Stimulated activated CD4-positive, alpha-beta T cell treated with anti-CD3 and anti-CD28 coated beads, Interleukin-12 subunit alpha, Interleukin-12 subunit beta, amount 100 ng/mL, for 48 hours (primary cell): ENCODE measurements at regions not wholly inside any gene's neighbourhood (a gene's known extent, or its start where the extent isn't known, plus 50 kb on each side); places are given as distances from the start of the nearest gene placed in this dataset.

Source experiments
- DNase-seq, 3 donors: peaks; one replicate each; pipeline ENCODE4 v3.0.0-alpha.2; 2020; ENCODE audit warnings: low read depth in 2 of 3, low spot score in 1 of 3

DNA sequence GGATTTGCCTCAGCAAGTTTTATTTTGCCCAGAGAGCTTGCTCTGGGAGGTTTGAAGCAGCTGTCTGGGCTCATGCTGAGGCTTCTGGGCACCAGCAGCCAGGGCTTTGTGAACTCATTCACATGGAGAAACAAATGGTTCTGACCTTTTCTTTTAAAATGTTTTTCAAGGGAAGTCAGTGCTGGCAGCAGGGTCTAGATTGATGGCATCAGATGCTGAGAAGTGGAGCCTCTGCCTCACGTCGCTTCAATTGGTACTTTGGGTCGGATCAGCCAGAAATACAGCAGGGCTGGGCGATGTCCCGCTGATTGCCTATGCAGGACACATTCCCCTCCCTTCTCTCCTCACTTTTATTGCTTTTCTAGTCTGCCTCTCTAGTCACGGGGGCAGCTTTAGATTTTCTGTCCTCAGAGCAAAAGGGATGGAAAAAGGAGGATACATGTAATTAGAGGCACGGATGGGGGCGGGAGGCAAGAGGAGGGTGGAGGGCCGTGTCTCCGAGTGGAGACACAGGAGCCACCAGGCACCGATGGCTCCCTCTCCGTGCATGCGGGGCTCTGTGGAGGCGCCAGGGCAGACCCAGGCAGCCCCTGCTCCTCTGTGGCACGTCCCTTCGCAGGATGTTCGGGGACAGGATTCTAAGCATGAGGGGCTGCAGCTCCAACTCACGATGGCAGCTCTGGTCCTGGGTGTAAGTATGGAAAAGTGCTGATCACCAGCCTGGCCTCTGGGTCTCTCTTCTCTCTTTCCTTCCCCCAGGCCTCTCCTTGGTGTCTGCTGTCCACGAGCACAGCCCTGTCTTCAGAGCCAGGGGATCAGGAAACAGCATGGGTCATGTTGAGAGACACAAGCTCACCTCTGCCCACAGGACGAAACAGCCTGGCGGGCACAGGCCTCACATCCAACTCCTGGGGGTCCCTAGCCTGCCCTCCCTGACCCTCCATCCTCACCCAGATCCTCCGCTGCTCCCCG lies 116.1 kb downstream of the FAM43A start:
- DNase-seq: no peak

DNA sequence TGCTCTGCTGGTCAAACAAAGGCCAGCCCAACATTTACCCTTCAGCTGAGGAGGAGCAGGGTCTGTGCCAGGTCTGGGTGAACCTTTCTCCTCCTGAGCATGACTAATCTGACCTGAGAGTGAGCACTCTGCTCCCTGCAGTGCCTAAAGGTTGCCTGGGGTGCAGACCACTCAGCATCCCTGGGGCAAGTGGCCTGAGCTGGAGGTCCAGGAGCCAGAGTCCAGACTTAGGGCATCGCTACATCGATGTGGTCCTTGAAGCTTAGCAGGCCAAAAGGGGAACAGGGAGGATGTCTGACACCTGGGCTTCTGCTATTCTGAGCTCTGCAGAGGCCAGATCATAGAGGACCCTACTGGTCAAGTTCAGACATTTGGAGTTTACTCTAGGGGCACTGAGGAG lies 119.1 kb downstream of the FAM43A start:
- no peak for DNase-seq

DNA sequence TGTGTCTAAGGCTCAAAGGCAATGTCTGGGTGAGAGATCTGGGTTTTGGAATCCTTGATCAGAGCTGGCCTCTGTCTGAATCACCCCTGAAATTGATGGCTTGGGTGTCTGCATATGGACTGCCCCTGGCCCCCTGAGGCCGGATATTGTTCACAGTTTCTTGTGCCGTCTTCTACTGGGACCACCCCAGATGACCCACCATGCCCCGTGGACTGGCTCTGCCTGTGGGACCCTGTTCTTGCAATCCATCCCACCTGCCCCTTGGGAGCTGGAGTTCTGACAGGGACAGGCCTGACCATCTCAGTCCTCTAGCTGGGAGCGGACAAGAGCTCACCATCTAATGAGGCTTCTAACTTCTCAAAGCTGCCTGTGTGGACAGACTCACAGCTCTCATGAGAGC lies 119.9 kb downstream of the FAM43A start:
- DNase-seq: no peak

DNA sequence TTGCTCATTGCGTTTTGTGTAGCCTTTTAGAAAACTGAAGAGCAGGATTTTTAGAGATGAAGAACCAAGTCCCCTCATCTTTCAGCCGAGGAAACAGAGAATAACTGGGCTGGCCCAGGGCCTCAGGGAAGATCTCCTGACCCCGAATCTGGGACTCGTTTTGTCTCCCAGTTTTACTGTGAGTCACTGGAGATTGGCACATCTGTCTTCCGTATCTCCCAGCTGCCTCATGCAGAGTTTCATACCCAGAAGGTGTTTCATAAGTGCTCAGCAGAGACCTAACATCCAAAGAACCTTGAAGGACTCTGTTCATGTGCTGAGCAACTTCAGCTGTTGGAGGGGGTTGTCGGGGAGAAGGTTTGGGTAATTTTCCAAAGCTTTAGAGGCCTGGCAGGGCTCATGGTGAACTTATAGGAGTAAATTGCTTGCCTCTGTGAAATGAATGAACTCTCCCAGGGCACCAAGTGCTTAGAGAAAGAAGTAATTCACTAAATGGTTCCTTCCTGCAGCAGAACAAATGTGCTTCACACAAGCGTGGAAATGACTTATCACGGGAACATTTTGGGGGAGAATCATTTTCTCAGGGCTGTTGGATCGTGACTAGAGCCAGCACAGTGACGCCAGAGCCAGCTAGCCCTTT lies 121.4 kb downstream of the FAM43A start:
- no peak for DNase-seq

DNA sequence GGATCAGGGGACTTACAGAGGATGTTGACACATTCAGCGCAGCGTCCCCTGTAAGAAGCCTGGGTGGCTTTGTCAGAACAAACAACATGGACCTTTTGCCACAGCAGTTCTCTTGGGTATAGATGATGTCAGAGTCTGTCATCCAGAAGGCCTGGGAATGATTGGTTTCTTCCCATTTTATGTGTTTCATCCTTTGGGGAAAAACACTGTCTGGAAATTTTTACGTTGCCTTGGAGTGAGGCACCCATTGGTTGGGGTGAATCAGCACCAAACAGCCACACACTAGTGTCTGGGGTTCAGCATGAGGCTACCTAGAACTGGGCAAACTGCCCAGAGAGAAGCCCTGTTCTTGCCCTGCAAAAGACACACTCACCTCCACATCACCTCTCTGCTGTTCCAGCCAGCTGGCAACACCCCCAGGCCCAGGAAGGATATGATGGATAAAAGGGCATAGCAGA lies 123.0 kb downstream of the FAM43A start:
- DNase-seq: no peak

DNA sequence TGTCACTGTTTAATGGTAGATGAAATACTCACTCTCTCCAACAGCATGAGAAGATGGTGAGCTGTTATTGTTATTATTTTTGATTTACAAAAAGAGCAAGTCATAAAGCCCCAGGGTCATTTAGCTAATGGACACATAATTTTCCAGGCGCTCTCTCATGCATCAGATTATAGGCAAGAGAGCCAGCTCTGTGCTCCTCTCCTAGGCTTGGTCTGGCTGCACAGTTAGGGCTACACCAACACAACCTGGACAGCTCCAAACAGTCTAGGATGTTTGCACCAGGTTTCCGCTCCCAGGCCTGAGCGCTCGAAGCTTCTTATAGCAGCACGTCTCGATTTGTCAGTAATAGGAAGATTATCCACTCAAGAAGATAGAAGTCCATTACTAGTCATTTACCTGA lies 123.7 kb downstream of the FAM43A start:
- no peak for DNase-seq

DNA sequence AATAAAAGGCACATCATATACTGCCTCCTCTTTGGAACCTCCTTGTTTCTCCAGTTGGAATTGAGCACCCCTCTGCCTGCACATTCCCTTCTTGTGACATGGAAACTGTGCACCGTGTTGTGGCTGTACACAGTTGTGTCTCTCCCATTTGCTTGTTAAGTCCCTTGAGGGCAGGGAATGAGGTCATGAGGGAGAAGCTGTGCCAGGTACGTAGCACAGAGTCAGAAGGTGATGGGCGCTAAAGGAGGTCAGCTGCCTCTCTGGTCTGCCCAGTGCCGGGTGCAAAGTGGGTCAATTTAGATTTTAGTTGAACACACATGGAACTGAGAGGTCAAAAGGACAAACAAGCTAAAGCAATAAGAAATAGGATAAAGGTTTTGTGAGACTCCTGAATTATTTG lies 124.4 kb downstream of the FAM43A start:
- no peak for DNase-seq

DNA sequence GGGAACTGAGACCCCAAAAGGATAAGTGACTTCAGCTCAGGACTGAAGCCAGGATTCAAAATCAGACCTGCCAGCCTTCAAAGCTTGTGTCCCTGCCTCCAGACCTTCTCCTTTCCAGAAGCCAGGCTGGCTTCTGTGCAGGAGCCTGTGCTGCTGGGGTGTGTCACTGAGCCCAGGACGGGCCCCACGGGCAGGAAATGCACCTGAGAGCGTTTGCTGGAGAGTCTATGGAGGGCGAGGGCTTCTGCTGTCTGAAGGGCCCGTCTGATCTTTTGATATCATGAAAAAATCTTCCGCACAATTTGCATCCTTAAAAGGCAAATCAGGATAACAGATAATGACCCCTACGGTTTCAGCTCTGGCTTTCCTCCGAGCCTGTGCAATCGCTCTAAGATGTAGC lies 125.4 kb downstream of the FAM43A start:
- DNase-seq: no peak

DNA sequence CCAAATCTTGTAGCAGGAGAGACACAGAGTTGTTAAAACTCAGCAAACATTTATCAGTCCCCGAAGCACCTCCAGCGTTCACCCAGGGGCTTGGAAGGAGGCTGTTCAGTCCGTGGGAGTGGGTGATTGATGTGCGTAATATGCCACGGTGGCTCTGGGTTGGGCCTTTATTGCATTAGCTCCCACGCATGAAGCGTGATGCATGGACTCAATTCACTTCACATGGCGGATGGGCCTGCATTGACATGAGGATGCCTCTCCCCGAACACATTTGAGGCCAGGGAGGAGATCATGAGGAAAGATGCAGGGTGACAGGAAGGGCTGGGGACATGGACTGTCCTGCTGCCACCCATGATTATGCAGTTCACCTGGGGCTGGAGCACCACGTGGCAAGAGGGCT lies 126.5 kb downstream of the FAM43A start:
- DNase-seq: no peak

DNA sequence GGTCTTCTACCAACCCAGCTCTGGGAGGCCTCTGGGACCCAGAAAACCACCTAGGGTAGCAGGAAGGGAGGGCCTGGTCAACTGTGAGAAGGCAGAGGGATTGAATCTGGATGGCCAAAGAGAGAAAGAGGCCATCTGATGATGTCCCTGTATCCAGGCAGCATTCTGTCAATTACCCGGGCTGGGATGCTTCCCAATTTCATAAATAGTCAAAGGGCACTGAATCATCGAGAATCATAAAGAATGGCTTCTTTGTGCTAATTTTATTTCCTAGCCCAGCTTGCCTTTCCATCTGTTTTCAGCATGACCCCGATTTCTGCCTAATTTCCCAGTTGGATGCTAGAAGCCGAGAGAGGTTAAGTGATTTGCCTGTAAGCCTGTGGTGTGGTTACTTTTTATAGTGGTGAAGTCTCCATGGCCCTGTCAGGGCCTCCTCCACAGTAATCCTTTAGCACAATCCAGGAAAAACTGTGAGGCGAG lies 129.2 kb downstream of the FAM43A start:
- DNase-seq: no peak

DNA sequence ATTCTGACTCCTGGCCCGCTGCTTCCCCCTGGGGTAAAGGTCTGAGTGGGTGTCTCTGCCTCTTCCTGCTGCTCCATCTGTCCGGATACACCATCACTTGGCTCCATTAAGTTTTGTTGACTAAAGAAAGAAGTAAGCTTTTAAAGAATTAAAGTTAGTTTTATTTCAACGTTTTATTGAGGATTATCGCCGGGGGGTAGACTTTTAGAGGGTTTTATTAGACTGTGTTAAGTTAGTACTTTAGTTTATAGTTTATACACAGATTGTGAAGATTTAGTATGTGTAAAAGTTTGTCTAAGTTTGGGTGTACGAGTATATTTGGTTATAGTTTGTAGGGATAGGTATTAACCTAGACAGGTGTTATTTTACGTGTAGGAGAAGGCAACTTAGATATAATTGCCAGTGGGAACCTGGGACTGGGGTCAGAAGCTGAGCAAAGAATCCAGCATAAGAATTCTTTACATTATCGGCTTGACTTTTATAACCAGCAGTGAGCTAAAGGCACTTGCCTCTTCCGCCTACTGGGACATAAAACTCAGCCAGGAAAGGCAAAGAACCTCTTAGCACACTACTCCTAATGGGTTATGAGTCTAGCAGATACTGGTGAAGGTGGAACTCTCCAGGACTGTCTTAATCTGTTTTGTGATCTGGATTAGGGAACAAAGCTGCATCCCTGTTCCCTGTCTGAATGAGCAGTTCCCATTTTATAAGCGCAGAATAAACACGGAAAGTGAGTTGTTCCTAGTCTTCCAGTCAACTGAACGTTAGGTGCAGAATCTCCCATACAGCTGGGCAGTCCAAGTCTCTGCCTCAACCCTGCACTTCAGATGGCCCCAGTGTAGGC lies 131.3 kb downstream of the FAM43A start:
- DNase-seq: no peak

DNA sequence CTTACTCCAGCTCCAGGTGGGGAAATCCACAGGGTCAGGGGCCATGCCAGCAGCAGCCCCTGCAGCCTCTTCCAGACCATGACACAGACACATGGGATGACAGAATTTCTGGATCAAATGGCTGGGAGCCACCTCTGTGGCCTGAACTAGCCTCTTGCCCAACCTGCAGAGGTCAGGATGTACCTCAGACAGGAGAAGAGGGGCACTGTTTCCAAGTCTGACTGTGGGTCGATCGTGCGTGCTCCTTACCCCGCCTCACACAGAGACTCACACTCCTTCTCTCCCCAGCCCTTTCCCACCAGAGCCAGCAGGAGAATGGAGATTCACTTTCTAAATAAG lies 131.9 kb downstream of the FAM43A start:
- no peak for DNase-seq

DNA sequence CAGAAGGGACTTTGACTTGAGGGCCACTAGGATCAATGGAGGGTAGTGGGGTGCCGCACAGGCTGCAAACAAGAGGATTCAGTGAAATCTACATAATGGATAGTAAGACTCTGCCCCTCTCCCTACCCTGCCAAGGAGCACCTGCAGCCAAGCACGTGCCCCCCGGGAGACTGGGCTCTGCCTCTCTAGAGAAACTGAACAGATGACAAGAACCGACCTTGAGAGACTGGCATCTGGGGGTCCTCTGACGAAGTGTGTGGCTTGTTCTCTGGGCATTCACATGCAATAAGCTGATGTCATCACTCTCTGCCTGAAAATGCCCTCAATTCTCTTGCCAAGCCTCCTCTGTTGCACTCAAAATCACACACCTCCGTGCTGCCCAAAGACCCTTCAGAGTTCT lies 132.3 kb downstream of the FAM43A start:
- DNase-seq: no peak

DNA sequence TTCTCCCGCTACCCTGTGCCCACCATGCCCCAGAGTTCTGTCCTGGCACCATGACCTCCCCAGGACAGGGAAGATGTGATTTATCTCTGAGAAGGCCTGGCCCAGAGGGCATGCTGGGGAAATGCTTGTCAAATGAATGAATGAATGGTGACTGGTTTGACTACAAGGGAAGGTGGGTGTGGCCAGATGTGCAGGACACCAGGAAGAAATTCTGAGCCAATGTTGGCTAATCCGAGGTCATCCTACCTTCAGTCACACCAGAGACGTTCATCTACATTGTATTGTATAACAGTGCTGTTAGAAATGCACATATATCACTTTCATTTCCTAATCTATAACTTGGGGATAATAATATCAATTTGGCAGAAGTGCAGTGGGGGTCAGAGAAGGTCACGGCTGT lies 138.4 kb downstream of the FAM43A start:
- DNase-seq: no peak

DNA sequence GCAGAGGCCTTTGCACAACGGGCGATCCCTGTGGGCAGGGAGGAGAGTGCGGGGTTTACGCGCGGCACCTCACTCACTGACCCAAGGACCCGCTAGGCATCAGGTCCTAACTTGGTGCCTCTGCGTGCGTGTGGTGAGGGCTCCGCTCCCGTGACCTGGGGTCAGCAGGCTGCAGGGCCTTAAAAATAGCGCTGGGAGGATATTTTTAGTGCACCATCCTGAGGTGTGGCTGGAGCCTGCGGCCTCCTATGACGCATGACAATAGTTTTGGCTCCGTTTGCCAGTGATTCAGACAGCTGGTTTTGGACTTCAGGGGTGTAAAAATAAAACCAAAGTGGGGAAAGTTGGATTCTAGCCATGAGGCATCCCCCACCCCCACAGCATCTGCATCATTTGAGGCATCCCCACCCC lies 139.0 kb downstream of the FAM43A start:
- DNase-seq: no peak

DNA sequence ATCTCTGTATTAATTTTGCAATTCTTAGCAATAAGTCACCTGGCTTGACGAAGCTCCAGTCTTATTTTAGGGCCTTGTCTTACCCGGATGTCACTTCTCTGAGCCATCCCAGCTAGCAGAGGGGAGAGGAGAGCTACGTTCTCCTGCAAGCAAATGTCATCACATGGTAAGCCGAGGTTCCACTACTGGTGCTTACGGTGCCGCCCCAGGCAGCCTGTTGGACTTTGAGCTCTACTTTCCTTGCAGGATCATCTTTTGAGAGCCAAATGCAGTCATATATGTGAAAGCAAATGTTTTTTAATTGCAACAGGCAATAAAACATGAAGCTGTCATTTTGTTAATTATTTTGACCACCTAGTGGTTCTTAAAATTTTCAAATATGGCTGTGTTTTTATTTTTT lies 140.9 kb downstream of the FAM43A start:
- no peak for DNase-seq

DNA sequence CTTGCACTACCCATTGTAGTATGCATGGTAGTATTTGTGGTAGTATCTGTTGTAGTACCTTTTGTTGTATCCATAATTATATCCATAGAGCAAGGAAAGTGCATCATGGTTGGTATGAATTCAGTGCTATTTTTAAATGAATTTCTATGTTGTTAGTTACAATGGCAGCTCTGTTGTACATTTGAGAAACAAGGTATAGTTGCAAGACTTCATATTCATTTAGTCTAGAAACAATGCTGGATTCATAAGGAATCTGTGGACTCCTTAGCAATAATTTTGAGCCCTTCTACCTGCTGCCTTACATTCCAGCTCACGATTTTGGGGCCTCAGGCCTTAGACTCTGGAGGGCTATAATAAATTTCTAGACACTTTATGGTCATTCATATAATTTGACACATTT lies 141.8 kb downstream of the FAM43A start:
- no peak for DNase-seq

DNA sequence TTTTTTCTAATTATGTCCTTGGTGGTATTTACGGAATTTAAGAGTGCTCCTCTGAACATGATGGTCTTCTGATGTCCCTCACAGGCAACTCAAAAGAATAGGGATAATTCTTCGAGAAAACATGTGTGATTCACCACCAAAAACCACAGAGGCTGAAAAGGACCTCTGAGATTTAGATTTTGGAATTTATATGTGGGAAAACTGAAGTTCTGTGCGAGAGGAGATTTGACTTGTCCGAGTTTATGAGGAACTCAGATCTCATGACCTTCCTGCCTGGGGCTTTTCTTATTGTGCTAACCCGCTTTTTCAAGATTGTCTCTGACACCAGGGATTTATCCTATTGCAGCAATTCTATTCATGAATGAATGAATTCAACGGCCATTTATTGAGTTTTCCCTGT lies 142.4 kb downstream of the FAM43A start:
- no peak for DNase-seq

DNA sequence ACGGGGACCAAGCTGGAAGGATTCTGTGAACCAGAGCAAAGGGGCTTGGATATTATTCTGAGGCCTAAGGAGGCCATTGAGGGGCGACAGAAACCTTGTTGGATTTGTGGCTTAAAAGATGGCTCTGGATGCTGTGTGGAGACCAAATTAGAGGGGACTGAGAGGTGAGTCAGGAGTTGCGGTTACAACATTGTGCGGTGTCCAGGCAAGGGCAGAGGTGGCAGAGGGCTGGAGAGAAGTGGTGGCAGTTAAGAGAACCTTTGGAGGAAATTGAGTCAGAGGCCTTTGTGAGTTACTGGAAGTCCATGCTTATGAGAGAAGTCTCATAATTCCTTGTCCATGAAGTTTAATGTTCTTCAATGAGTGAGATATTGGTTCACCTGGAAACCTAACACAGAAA lies 143.2 kb downstream of the FAM43A start:
- no peak for DNase-seq

DNA sequence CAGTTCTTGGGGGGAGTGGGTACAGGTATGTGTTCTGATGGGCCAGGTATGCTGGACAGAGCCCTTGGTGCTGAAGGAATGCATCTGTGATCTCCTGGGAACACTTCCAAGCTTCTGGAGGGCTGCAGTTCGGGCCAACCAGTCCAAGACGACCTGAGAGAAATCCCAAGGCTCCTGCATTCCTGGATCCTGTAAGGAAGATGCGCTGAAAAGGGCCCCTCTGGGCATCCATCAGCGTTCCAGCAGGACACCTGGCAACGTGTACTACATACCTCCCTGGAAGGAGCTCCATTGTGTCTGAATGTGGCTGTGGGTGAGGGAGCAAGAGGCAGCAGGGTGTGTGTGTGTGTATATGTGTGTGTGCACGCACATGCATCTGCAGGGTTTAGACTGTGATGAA lies 144.7 kb downstream of the FAM43A start:
- DNase-seq: no peak

DNA sequence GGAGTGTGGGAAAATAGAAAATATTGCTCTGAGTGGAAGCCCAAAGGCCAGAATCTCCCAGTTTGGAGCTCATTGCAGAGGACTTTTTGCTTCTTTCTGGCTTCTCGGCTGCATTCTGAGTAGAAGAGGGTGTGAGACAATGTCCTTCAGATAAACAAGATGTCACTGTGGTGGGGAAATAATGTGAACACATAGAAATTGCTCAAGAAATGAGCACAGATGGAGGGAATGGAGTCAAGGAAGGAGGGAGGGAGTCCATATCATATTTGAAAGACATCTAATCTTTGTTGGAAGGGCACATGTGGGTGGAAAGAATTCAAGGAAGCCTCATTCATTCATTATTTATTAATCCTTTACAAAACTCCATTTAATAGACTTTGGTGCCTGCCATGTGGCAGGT lies 145.3 kb downstream of the FAM43A start:
- no peak for DNase-seq
